GM12878 (cell line): ENCODE measurements at regions not wholly inside any gene's neighbourhood (a gene's known extent, or its start where the extent isn't known, plus 50 kb on each side); places are given as distances from the start of the nearest gene placed in this dataset.
A peak's percentile ranks its signal among the peaks of the same experiment; 100 is the strongest.

Source experiments
- ATAC-seq: fragments of 200-7000 bp; cut with Tn5 transposase; 3 replicates; pipeline ENCODE4 v1.9.1; 2020; ENCODE audit warnings: mild to moderate bottlenecking, moderate library complexity
- BruUV-seq: library from RNA; stranded (reverse); fragments of 400-500 nt; replicated peaks from 2 replicates; lab custom pipeline; 2021; lab: Mats Ljungman, UMichigan
- CTCF ChIA-PET: fragments of 300-600 bp; sonication (Branson Sonifier 250); formaldehyde crosslinking; extraction: SDS; loops from one replicate; lab custom pipeline; 2021; ENCODE audit warnings: inconsistent platforms; lab: Yijun Ruan, JAX
- POLR2A ChIA-PET: fragments of 350-600 bp; formaldehyde crosslinking; extraction: SDS; loops from one replicate; lab custom pipeline; 2021; ENCODE audit warnings: inconsistent platforms; lab: Charles Lee
- RAD21 ChIA-PET: fragments of 300-600 bp; sonication (Branson Sonifier 250); formaldehyde crosslinking; loops from one replicate; lab custom pipeline; 2023; ENCODE audit warnings: antibody characterized with exemption; ENCODE audit not compliant: unreplicated experiment; lab: Charles Lee
- SMC1A ChIA-PET: fragments of 300-600 bp; sonication (Branson Sonifier 250); formaldehyde crosslinking; loops from one replicate; lab custom pipeline; 2023; ENCODE audit not compliant: unreplicated experiment, uncharacterized antibody; lab: Charles Lee
- DNase-seq: peaks from one replicate; pipeline ENCODE4 v3.0.0-alpha.2; 2011; ENCODE audit warnings: low read depth, low spot score
- FAIRE-seq: peaks from 3 replicates; lab custom pipeline; 2011; peaks lifted over from hg19 to GRCh38; lab: Jason Lieb, UNC
- H2AFZ ChIP-seq: 2 replicates; pipeline ENCODE4 v1.6.0; 2011; ENCODE audit warnings: low read depth, low read length, control low read depth; ENCODE audit not compliant: control insufficient read depth
- H3K27ac ChIP-seq: 2 replicates; pipeline ENCODE4 v1.5.1; 2011; ENCODE audit warnings: control low read depth; ENCODE audit not compliant: control insufficient read depth, insufficient read depth
- H3K27me3 ChIP-seq, 2 experiments: replicated peaks in 1 of 2; 2 replicates each; pipeline versions ENCODE4 v1.6.0 to v1.6.1; 2011; ENCODE audit warnings: low read length in 1 of 2; ENCODE audit not compliant: control insufficient read depth in 2 of 2, insufficient read depth in 2 of 2
- H3K36me3 ChIP-seq, 2 experiments: 2 replicates each; pipeline ENCODE4 v1.5.1; 2011; ENCODE audit warnings: low read length in 1 of 2; ENCODE audit not compliant: control insufficient read depth in 2 of 2, insufficient read depth in 2 of 2
- H3K4me1 ChIP-seq: 2 replicates; pipeline ENCODE4 v1.6.1; 2011; ENCODE audit warnings: mild to moderate bottlenecking, low read length, moderate library complexity, mixed read lengths; ENCODE audit not compliant: control insufficient read depth, insufficient read depth
- H3K4me2 ChIP-seq: 2 replicates; pipeline ENCODE4 v1.6.0; 2011; ENCODE audit warnings: control low read depth; ENCODE audit not compliant: control insufficient read depth, insufficient read depth
- H3K4me3 ChIP-seq: fragments of 200-600 bp; sonication (generic); 2 replicates; pipeline ENCODE4 v1.5.1; 2016
- H3K79me2 ChIP-seq: 2 replicates; pipeline ENCODE4 v1.6.0; 2011; ENCODE audit warnings: low read length; ENCODE audit not compliant: control insufficient read depth, insufficient read depth
- H3K9ac ChIP-seq: 2 replicates; pipeline ENCODE4 v1.8.0; 2011; ENCODE audit warnings: low read length, control low read depth, mixed read lengths; ENCODE audit not compliant: control insufficient read depth, insufficient read depth
- H3K9me3 ChIP-seq: replicated peaks from 3 replicates; pipeline ENCODE4 v1.5.1; 2011; ENCODE audit warnings: mild to moderate bottlenecking, low read length; ENCODE audit not compliant: control insufficient read depth, insufficient read depth
- H4K20me1 ChIP-seq: 2 replicates; pipeline ENCODE4 v1.6.0; 2011; ENCODE audit not compliant: control insufficient read depth, insufficient read depth
- BHLHE40 ChIP-seq, 2 experiments: fragments of 450-650 bp in 1 of 2; IDR thresholded peaks; 2 replicates each; pipeline ENCODE4 v1.6.1; 2011 to 2017; ENCODE audit warnings: low read depth in 2 of 2, borderline replicate concordance in 1 of 2, improper control_type of control experiment in 1 of 2, low read length in 1 of 2, mild to moderate bottlenecking in 1 of 2
- CHD2 ChIP-seq: IDR thresholded peaks from 2 replicates; pipeline ENCODE4 v1.6.1; 2011; ENCODE audit warnings: low read depth, low read length, improper control_type of control experiment, borderline replicate concordance
- EED ChIP-seq: sonication (generic); IDR thresholded peaks from 2 replicates; pipeline ENCODE4 v1.6.1; 2016; ENCODE audit warnings: antibody characterized with exemption, low read depth
- EGR1 ChIP-seq, 2 experiments: IDR thresholded peaks; 1 replicate in 1 of 2; 2 replicates in 1 of 2; pipeline ENCODE4 v1.6.1; 2011 to 2012; ENCODE audit warnings: low read depth in 2 of 2, low read length in 2 of 2, borderline replicate concordance in 1 of 2, mild to moderate bottlenecking in 1 of 2, moderate library complexity in 1 of 2
- ESRRA ChIP-seq: IDR thresholded peaks from 2 replicates; pipeline ENCODE4 v1.6.1; 2012; ENCODE audit warnings: mild to moderate bottlenecking, low read length, improper control_type of control experiment
- FOXK2 ChIP-seq: fragments of 450-650 bp; IDR thresholded peaks from 2 replicates; pipeline ENCODE4 v1.6.1; 2017; ENCODE audit warnings: mild to moderate bottlenecking, moderate library complexity
- GATAD2B ChIP-seq: fragments of 450-650 bp; conservative IDR thresholded peaks from 2 replicates; pipeline ENCODE4 v1.6.1; 2017; ENCODE audit warnings: low read depth, mild to moderate bottlenecking, moderate library complexity
- MEF2A ChIP-seq: IDR thresholded peaks from 2 replicates; pipeline ENCODE4 v1.6.1; 2011; ENCODE audit warnings: low read depth, mild to moderate bottlenecking, low read length, moderate library complexity; ENCODE audit not compliant: insufficient read depth
- MTA2 ChIP-seq: fragments of 450-650 bp; IDR thresholded peaks from 2 replicates; pipeline ENCODE4 v1.6.1; 2016; ENCODE audit warnings: low read depth, mild to moderate bottlenecking, moderate library complexity
- STAT3 ChIP-seq: IDR thresholded peaks from 2 replicates; pipeline ENCODE4 v1.6.1; 2011; ENCODE audit warnings: low read depth, low read length, improper control_type of control experiment
- SUZ12 ChIP-seq: fragments of 200-600 bp; sonication (generic); IDR thresholded peaks from one replicate; pipeline ENCODE4 v1.6.1; 2018; ENCODE audit warnings: antibody characterized with exemption, mild to moderate bottlenecking; ENCODE audit not compliant: unreplicated experiment
- TCF7 ChIP-seq: IDR thresholded peaks from 2 replicates; pipeline ENCODE4 v1.6.1; 2014; ENCODE audit warnings: antibody characterized with exemption, borderline replicate concordance
- WRNIP1 ChIP-seq: IDR thresholded peaks from 2 replicates; pipeline ENCODE4 v1.6.1; 2011; ENCODE audit warnings: low read depth, low read length, improper control_type of control experiment, borderline replicate concordance
- ZNF217 ChIP-seq: fragments of 450-650 bp; IDR thresholded peaks from 2 replicates; pipeline ENCODE4 v1.6.1; 2017; ENCODE audit warnings: antibody characterized with exemption, mild to moderate bottlenecking
- WGBS: methylation state at CpG from one replicate; pipeline ENCODE4 v1.1.6; 2016; ENCODE audit warnings: low lambda C conversion rate; ENCODE audit not compliant: insufficient replicate concordance, insufficient coverage; ENCODE audit errors: missing lambda C conversion rate; 5-methylcytosine and 5-hydroxymethylcytosine counted together
- in situ Hi-C: fragments of 300-500 bp; cut with MboI; formaldehyde crosslinking; loops from 9 replicates; pipeline ENCODE4 v1.14.3; 2018; ENCODE audit warnings: mixed read lengths
- intact Hi-C: fragments of 100-400 bp; cut with micrococcal nuclease; formaldehyde crosslinking; loops from one replicate; pipeline ENCODE4 v1.14.2; 2022; ENCODE audit not compliant: unreplicated experiment
- TF ChIP-seq, protein P1 (sequence below): fragments of 450-650 bp; formaldehyde crosslinking; IDR thresholded peaks from 2 replicates; pipeline ENCODE4 v1.4.0; 2020; ENCODE audit warnings: mild to moderate bottlenecking, moderate library complexity

DNA sequence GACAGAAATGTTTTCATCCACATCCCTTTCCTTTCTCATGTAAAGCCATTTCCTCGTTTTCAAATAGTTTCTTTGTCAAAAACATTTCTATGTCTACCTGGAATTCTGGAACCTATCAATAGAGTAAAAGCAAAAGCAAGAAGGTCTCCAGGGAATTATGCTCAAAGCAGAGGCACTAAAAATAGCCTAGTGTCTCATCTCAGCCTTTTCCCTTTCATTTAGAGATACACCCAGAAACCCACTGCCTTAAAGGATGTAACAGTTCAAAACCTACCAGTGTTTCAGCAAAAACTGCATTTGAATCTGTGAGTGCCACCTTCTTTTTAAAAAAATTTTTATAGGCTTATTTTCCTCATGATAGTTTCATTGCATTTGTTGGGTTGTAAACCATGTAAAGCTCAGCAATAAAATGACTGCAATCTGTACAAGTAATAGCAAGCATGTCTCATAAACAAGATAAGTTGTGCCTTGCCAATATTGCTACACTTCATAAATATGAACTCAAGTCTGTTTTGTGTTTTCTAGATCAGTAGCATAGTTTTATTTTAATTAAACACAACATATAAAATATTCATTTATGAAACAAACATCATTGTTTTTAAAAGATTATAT, 927.3 kb upstream of the ACVR2A start (continued):
- TF ChIP-seq GATAD2B (no peak), FOXK2 (no peak), MTA2 (no peak), EED (no peak), MEF2A (no peak), EGR1 (IDR thresholded peaks at IDR 0.05; ENCODE audit: borderline replicate concordance in 1 of 2, low read depth in 2 of 2, low read length in 2 of 2) (no peak), ZNF217 (no peak)

DNA sequence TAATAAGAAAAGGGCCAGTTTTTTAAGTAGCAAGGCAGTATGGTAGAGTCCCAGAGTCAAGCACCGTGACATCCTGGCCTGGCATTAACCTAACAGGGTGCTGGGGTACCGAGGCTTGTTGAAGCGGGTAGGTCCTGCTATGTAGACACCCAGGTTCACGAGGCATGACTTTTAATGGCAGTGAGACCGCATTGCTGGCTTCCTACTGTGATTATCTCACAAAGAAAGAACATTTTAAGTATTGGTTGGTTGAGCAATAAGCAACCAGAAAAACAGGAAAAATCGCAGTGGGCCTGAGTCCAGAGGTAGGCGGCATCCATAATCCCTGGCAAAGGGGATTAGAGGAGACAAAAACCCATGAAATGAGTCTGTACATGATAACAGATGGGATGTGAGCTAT, 927.9 kb upstream of the ACVR2A start:
- Histone ChIP-seq H2AFZ (no peak overlapping the region), H3K4me1 (no peaks in the 10 kb centered on the region), H3K27me3 (no peaks in the 10 kb centered on the region), H3K27ac (no peak overlapping the region), H3K9ac (no peak overlapping the region), H3K36me3 (no peaks in the 10 kb centered on the region), H3K79me2 (no peaks in the 10 kb centered on the region), H3K4me2 (no peak overlapping the region), H3K9me3 (no peaks in the 10 kb centered on the region), H3K4me3 (no peak overlapping the region), H4K20me1 (no peaks in the 10 kb centered on the region)
- intact Hi-C loops (no loop called here), in situ Hi-C loops (no loop called here)
- POLR2A ChIA-PET: no interaction called here
- WGBS: 54% methylated on average over 7 of the region's 7 CpGs
- BruUV-seq: no TSS peak
- RAD21 ChIA-PET: interaction anchor here (1.8 kb wide), 1 partner anchor 10 kb away, joined by 8 read pairs; no protein-coding TSS in a partner anchor
- FAIRE-seq (no peak), DNase-seq (no peak), ATAC-seq (peak; percentile 34)
- CTCF ChIA-PET: interaction anchor here (1.2 kb wide), 1 partner anchor 15 kb away, joined by 3 read pairs; no protein-coding TSS in a partner anchor
- TF ChIP-seq CHD2 (no peak), SUZ12 (no peak), TCF7 (no peak), STAT3 (no peak), BHLHE40 (IDR thresholded peaks at IDR 0.05; ENCODE audit: borderline replicate concordance in 1 of 2, low read depth in 2 of 2, low read length in 1 of 2) (no peak), WRNIP1 (no peak), ESRRA (no peak)
- TF ChIP-seq, protein P1, sequence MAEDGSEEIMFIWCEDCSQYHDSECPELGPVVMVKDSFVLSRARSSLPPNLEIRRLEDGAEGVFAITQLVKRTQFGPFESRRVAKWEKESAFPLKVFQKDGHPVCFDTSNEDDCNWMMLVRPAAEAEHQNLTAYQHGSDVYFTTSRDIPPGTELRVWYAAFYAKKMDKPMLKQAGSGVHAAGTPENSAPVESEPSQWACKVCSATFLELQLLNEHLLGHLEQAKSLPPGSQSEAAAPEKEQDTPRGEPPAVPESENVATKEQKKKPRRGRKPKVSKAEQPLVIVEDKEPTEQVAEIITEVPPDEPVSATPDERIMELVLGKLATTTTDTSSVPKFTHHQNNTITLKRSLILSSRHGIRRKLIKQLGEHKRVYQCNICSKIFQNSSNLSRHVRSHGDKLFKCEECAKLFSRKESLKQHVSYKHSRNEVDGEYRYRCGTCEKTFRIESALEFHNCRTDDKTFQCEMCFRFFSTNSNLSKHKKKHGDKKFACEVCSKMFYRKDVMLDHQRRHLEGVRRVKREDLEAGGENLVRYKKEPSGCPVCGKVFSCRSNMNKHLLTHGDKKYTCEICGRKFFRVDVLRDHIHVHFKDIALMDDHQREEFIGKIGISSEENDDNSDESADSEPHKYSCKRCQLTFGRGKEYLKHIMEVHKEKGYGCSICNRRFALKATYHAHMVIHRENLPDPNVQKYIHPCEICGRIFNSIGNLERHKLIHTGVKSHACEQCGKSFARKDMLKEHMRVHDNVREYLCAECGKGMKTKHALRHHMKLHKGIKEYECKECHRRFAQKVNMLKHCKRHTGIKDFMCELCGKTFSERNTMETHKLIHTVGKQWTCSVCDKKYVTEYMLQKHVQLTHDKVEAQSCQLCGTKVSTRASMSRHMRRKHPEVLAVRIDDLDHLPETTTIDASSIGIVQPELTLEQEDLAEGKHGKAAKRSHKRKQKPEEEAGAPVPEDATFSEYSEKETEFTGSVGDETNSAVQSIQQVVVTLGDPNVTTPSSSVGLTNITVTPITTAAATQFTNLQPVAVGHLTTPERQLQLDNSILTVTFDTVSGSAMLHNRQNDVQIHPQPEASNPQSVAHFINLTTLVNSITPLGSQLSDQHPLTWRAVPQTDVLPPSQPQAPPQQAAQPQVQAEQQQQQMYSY (CRISPR knock-in tag): no peak
- SMC1A ChIA-PET: interaction anchor here (3.3 kb wide), 1 partner anchor 10 kb away, joined by 16 read pairs; no protein-coding TSS in a partner anchor
